Urothelium cell line (cell line): ENCODE measurements at regions not wholly inside any gene's neighbourhood (a gene's known extent, or its start where the extent isn't known, plus 50 kb on each side); places are given as distances from the start of the nearest gene placed in this dataset.
"Not testable (repeated sequence)": the region's sequence is repeated elsewhere in the genome, so short reads cannot be mapped to it uniquely, and the experiment has no call there.

ENCODE experiments used
- DNase-seq: peaks from one replicate; pipeline ENCODE4 v3.0.0; 2011; ENCODE audit warnings: low spot score, mixed read lengths
- FAIRE-seq: peaks from 2 replicates; lab custom pipeline; 2011; peaks lifted over from hg19 to GRCh38; lab: Jason Lieb, UNC

GRCh38 chr6:167467793-167468431 is 143.0 kb downstream of the TTLL2 start:
- FAIRE-seq: no peak

GRCh38 chr6:167469101-167469500 is 144.2 kb downstream of the TTLL2 start:
- FAIRE-seq: no peak
- DNase-seq: no peak

More at GRCh38 chr6:167467793-167468431, 143.0 kb downstream of the TTLL2 start:
- DNase-seq: peak; percentile 18

- DNase-seq: no peak
These were observed 144.8 kb downstream of the TTLL2 start for GRCh38 chr6:167469672-167470071.

GRCh38 chr6:167470101-167470835 is 145.4 kb downstream of the TTLL2 start:
- FAIRE-seq (no peak), DNase-seq (no peak)

More at GRCh38 chr6:167469672-167470071, 144.8 kb downstream of the TTLL2 start:
- no peak for FAIRE-seq

GRCh38 chr6:167470836-167471547 is 146.1 kb downstream of the TTLL2 start:
- DNase-seq: no peak
- no peak for FAIRE-seq

- DNase-seq (no peak), FAIRE-seq (peak; percentile 46)
These were observed 146.7 kb downstream of the TTLL2 start for GRCh38 chr6:167471548-167471930.

GRCh38 chr6:167472148-167472547 is 147.3 kb downstream of the TTLL2 start:
- DNase-seq (no peak), FAIRE-seq (no peak)

GRCh38 chr6:167472880-167473279 is 148.0 kb downstream of the TTLL2 start:
- DNase-seq (no peak), FAIRE-seq (no peak)

GRCh38 chr6:167474171-167474570 is 149.3 kb downstream of the TTLL2 start:
- DNase-seq: no peak
- FAIRE-seq: no peak

GRCh38 chr6:167474725-167475124 is 149.8 kb downstream of the TTLL2 start:
- DNase-seq: no peak

GRCh38 chr6:167475947-167476346 is 151.1 kb downstream of the TTLL2 start:
- no peak for DNase-seq
- FAIRE-seq: no peak

More at GRCh38 chr6:167474725-167475124, 149.8 kb downstream of the TTLL2 start:
- no peak for FAIRE-seq

- no peak for FAIRE-seq
These were observed 152.1 kb downstream of the TTLL2 start for GRCh38 chr6:167476844-167477595.

GRCh38 chr6:167477688-167478087 is 152.8 kb downstream of the TTLL2 start:
- FAIRE-seq (no peak), DNase-seq (no peak)

More at GRCh38 chr6:167476844-167477595, 152.1 kb downstream of the TTLL2 start:
- DNase-seq: no peak

GRCh38 chr6:167479301-167479700 is 154.4 kb downstream of the TTLL2 start:
- FAIRE-seq (no peak), DNase-seq (no peak)

- no peak for FAIRE-seq
- DNase-seq: no peak
These were observed 155.2 kb downstream of the TTLL2 start for GRCh38 chr6:167479901-167480648.

- DNase-seq (no peak), FAIRE-seq (no peak)
These were observed 156.5 kb downstream of the TTLL2 start for GRCh38 chr6:167481307-167481926.

GRCh38 chr6:167482801-167483200 is 157.9 kb downstream of the TTLL2 start:
- DNase-seq, FAIRE-seq: not testable (repeated sequence)

- FAIRE-seq (no peak), DNase-seq (no peak)
These were observed 160.5 kb downstream of the TTLL2 start for GRCh38 chr6:167485186-167485978.
